ENCODE measurements at regions not wholly inside any gene's neighbourhood (a gene's known extent, or its start where the extent isn't known, plus 50 kb on each side); places are given as distances from the start of the nearest gene placed in this dataset.

DNA sequence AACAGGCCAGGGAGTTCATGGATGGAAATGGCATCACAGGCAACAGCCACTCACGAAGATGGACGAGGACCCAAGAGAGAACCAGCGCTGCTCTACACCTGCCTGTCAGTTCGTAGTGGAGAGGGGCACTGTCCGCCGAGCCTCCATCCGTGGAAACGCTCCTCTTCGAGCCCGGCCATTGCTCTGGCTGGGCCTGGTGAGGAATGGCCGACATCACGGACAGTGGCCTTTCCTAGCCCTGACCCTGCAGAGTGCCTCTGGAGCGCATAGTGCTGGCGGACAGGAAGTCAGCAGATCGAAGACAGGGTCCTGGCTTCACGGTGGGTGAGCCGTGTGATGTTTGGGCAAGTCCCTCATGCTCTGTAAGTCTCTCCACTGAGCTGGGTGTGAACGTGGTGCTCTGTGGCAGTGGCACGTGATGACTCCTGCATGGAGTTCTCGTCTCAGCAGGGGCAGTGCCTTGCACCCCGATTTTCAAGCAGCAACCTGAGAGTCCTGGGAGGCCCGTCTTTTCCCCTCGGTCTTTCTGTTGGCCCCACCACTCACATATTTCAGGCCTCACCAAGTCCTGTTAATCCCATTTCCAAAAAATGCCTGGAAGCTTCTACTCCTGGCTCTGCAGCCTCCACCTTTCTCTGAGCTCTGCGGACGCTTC, 214.4 kb downstream of the ERMARD start:
- TF ChIP-seq POLR2A (IDR thresholded peaks at IDR 0.05) = no peak
- TF ChIP-seq, protein P1, sequence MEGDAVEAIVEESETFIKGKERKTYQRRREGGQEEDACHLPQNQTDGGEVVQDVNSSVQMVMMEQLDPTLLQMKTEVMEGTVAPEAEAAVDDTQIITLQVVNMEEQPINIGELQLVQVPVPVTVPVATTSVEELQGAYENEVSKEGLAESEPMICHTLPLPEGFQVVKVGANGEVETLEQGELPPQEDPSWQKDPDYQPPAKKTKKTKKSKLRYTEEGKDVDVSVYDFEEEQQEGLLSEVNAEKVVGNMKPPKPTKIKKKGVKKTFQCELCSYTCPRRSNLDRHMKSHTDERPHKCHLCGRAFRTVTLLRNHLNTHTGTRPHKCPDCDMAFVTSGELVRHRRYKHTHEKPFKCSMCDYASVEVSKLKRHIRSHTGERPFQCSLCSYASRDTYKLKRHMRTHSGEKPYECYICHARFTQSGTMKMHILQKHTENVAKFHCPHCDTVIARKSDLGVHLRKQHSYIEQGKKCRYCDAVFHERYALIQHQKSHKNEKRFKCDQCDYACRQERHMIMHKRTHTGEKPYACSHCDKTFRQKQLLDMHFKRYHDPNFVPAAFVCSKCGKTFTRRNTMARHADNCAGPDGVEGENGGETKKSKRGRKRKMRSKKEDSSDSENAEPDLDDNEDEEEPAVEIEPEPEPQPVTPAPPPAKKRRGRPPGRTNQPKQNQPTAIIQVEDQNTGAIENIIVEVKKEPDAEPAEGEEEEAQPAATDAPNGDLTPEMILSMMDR (IDR thresholded peaks at IDR 0.05) = no peak
- TF ChIP-seq POLR2AphosphoS5 (IDR thresholded peaks at IDR 0.05) = no peak
- TF ChIP-seq EP300 (IDR thresholded peaks at IDR 0.05) = no peak
